ENCODE measurements at regions not wholly inside any gene's neighbourhood (a gene's known extent, or its start where the extent isn't known, plus 50 kb on each side); places are given as distances from the start of the nearest gene placed in this dataset.

DNA sequence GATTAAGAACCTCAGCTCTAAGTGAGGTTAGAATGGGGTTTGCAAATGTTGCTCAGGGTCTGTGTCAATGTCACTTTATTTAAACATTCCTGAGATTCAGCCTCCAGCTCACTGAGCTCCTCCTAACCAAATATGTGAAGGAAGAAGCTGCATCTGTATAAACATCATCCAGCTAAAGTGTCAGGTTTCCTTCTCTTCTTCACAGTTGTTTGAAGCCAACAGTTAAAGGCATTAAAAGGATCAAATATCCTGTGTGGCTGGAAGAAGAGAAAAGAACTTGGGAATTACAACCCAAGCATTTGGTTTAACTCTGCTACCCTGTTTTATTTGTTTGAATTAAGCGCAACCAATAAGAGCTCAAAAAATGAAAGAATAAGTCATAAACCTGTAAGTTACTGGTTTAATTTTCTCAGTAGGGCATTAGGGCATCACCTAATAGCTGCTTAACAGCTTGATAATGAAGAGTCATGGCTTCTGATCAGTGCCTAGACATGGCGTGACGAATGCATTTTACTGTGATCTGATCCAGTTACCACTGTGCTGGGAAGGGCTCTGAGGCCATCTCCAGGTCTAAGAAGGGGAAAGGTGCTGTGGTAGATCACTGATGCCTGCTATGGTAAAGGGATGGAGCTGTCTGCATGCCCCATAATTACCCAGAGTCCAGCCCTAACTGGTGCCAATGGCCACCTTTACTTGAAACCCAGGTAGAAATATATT is 165.7 kb upstream of the TSC22D2 start:
- peaks cover 4% of the 10 kb centered on the region for H3K9me3 ChIP-seq (ENCODE audit: control insufficient read depth, low read length)
- H3K27ac ChIP-seq (ENCODE audit: low read depth, low read length, severe bottlenecking) = peak overlapping the region; percentile 17
- WGBS, 2 experiments (ENCODE audit: insufficient coverage in 2 of 2) = 87 to 96% methylated on average over 2 to 3 of the region's 3 CpGs

DNA sequence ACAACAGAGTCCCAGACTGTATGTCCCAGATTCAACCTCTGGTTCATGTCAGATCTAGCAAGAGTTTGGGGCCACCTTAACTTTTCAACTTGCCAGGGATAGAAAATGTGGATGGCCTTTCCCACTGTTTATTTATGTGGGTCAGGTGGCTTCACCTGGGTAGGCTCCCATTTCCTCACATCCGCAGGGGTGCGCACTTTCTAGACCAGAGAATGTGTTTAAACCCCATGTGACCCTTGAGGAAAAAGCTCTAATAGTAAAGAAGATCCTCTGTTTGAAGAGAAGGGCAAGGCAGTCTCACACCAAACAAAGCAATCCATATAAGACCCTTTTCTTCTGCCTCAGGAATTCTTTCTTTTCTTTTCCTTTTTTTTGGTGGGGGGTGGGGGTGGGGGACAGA is 167.2 kb upstream of the TSC22D2 start:
- Histone ChIP-seq H3K9me3 (ENCODE audit: control insufficient read depth, low read length) (peaks cover 4% of the 10 kb centered on the region), H3K27ac (ENCODE audit: low read depth, low read length, severe bottlenecking) (peak overlapping the region; percentile 6), H3K4me3 (ENCODE audit: extremely low read depth, insufficient read depth, low read length, poor library complexity, severe bottlenecking) (no peak overlapping the region), H3K4me1 (ENCODE audit: control insufficient read depth, insufficient read depth, low read length, poor library complexity, severe bottlenecking) (peaks cover 51% of the 10 kb centered on the region), H3K36me3 (ENCODE audit: control insufficient read depth, insufficient read depth, low read length) (no peaks in the 10 kb centered on the region)
- 57 to 82% methylated on average over 2 of the region's 2 CpGs for WGBS, 2 experiments (ENCODE audit: insufficient coverage in 2 of 2)

More for the DNA sequence above, 165.7 kb upstream of the TSC22D2 start:
- no peak overlapping the region for H3K4me3 ChIP-seq (ENCODE audit: extremely low read depth, insufficient read depth, low read length, poor library complexity, severe bottlenecking)
- peaks cover 38% of the 10 kb centered on the region for H3K4me1 ChIP-seq (ENCODE audit: control insufficient read depth, insufficient read depth, low read length, poor library complexity, severe bottlenecking)
- no peaks in the 10 kb centered on the region for H3K36me3 ChIP-seq (ENCODE audit: control insufficient read depth, insufficient read depth, low read length)

DNA sequence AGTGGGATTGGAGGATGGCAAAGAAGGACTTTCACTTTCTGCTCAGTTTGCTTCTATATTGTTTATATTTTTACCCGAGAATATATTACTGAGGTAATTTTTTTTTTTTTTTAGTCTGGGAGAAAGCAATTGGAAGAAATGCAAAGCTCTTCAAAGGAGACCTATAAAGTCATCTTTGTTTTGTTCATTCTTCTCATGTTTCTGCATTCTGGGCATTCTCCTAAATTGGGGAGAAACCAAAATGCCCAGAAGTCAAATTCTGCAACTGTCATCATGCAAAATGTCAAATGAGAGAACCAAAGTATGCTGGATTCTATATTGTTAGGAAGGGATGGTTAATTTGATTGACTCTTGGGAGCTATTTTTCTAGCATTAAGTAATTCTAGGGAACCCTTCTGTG is 168.3 kb upstream of the TSC22D2 start:
- Histone ChIP-seq H3K36me3 (ENCODE audit: control insufficient read depth, insufficient read depth, low read length) (no peaks in the 10 kb centered on the region), H3K4me3 (ENCODE audit: extremely low read depth, insufficient read depth, low read length, poor library complexity, severe bottlenecking) (no peak overlapping the region), H3K9me3 (ENCODE audit: control insufficient read depth, low read length) (peaks cover 4% of the 10 kb centered on the region), H3K27ac (ENCODE audit: low read depth, low read length, severe bottlenecking) (no peak overlapping the region), H3K4me1 (ENCODE audit: control insufficient read depth, insufficient read depth, low read length, poor library complexity, severe bottlenecking) (peaks cover 57% of the 10 kb centered on the region)
- WGBS, 2 experiments (ENCODE audit: insufficient coverage in 2 of 2) = no CpG with 5 or more reads among the region's 1 CpG

DNA sequence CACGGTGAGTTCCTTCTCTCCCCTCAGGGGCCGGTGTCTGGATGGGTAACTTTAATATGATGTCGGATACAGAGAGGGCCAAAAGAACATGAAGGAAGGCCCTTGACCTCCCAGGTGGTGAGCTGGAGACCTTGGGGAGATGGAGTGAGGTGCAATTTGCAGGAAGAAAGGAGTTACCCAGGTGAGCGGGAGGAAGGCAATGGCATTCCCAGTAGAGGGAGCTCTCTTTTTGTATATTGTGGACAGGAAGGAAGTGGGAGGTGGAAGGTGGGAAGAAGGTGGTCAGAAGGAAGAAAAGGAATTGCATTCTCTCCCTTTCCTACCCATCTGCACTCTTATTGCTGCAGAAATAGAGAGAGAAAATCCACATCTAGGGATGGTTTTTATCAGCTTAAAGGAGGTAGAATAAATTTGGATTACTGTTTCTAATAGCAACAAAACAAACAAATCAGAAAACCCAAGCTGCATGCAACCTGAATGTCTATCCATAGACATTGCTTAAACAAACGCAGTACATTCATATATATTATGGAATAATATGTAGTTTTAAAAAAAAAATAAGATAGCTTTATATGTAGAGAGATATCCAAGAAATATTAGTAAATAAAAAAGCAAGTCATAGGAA is 169.0 kb upstream of the TSC22D2 start:
- Histone ChIP-seq H3K36me3 (ENCODE audit: control insufficient read depth, insufficient read depth, low read length) (no peaks in the 10 kb centered on the region), H3K4me3 (ENCODE audit: extremely low read depth, insufficient read depth, low read length, poor library complexity, severe bottlenecking) (no peak overlapping the region), H3K9me3 (ENCODE audit: control insufficient read depth, low read length) (peaks cover 4% of the 10 kb centered on the region), H3K4me1 (ENCODE audit: control insufficient read depth, insufficient read depth, low read length, poor library complexity, severe bottlenecking) (peaks cover 54% of the 10 kb centered on the region), H3K27ac (ENCODE audit: low read depth, low read length, severe bottlenecking) (no peak overlapping the region)
- 54% methylated on average over 4 of the region's 5 CpGs for WGBS, 2 experiments (ENCODE audit: insufficient coverage in 2 of 2)

DNA sequence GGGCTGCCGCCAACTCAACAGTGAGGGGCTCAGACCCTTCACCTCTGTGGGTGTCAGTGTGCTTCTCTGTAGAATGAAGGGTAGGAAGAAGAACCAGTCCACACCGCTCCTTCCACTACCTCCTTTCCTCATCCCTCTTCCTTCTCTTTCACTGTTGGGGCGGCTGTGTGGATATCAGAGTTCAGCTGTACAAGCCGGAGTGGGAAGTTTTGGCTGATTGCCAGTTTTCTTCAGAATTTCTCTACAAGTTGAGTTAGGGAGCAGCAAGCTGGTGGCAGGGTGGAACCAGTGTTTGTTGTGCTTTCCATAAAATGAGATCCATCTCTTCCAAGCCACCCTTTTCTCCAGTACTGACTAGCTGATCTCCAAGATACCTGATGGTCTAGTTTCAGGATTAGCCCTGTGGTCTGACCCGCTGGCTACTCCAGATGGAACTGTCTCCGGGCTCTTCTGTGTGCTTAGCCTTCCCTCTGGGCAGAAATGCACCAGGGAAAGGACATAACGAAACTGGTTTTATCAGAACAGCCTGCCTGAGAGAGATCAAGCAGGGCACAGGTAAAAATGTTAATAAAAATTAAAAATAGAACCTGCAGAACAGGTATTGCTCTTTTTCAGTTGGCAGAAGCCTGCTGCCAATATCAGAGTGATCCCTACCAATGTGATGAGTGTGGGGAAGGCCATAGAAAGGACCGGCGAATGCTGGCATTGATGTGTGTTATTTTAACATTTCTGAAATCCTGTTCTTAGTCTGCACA is 169.9 kb upstream of the TSC22D2 start:
- 87 to 90% methylated on average over 5 to 6 of the region's 9 CpGs for WGBS, 2 experiments (ENCODE audit: insufficient coverage in 2 of 2)
- no peak overlapping the region for H3K4me3 ChIP-seq (ENCODE audit: extremely low read depth, insufficient read depth, low read length, poor library complexity, severe bottlenecking)
- H3K27ac ChIP-seq (ENCODE audit: low read depth, low read length, severe bottlenecking) = no peak overlapping the region
- H3K4me1 ChIP-seq (ENCODE audit: control insufficient read depth, insufficient read depth, low read length, poor library complexity, severe bottlenecking) = peaks cover 50% of the 10 kb centered on the region
- no peaks in the 10 kb centered on the region for H3K9me3 ChIP-seq (ENCODE audit: control insufficient read depth, low read length)
- H3K36me3 ChIP-seq (ENCODE audit: control insufficient read depth, insufficient read depth, low read length) = no peaks in the 10 kb centered on the region

DNA sequence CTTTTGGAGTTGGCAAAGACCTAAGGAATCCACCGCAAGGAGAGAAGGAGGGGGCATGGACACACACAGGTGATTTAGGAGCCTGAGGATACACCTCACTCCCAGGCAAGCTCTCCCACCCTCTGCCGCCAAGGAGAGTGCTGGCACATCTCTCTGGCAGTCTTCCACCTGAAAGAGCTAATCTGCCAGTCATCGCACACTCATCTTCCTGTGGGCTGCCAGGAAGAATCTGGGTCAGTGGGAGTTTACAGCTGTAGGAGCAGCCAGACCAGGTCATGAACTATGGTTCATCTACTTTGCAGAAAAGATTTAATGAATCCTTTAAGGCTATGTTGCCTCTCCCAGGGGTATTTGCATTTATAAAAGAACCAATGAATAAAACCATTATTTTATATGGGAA is 170.6 kb upstream of the TSC22D2 start:
- Histone ChIP-seq H3K4me1 (ENCODE audit: control insufficient read depth, insufficient read depth, low read length, poor library complexity, severe bottlenecking) (peaks cover 48% of the 10 kb centered on the region), H3K27ac (ENCODE audit: low read depth, low read length, severe bottlenecking) (no peak overlapping the region), H3K9me3 (ENCODE audit: control insufficient read depth, low read length) (no peaks in the 10 kb centered on the region), H3K4me3 (ENCODE audit: extremely low read depth, insufficient read depth, low read length, poor library complexity, severe bottlenecking) (no peak overlapping the region), H3K36me3 (ENCODE audit: control insufficient read depth, insufficient read depth, low read length) (no peaks in the 10 kb centered on the region)
- WGBS, 2 experiments (ENCODE audit: insufficient coverage in 2 of 2) = 100% methylated on average over 3 of the region's 3 CpGs; no CpG with 5 or more reads in 1 of the 2 experiments

DNA sequence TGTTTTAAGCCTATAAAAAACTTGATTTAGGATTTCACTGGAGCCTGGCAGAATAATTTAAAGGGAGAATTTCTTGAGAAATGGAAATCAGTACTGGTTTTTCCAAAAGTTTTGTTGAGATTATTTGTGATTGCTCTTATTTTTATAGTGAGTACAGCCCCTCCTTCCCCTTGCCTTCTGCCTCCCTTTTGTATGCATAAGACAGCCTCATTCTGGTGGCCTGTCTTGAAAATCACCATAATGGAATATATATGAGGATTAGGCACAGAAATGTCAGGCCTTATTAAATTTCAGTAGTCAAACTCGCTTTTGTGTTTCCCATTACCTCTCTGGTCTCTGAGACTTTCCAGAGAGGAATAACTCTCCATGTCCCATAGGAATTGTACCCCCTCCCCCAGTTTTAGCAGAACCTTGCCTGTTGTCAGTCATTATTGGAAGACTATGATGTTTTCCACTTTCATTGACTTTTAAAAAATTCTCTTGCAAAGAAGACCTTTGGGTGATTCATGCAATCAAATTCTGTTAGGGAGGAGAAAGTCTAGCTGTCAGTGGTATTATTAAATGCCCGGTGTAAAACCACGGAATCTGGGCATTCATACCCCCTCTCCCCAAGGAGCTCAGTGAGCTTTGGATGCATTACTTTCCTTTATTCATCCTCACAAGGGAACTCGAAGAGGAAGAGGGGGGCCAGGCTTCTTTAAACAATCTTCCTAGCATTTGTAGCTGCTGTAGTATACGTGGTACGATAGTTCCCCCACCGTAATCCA is 171.6 kb upstream of the TSC22D2 start:
- peaks cover 41% of the 10 kb centered on the region for H3K4me1 ChIP-seq (ENCODE audit: control insufficient read depth, insufficient read depth, low read length, poor library complexity, severe bottlenecking)
- H3K36me3 ChIP-seq (ENCODE audit: control insufficient read depth, insufficient read depth, low read length) = no peaks in the 10 kb centered on the region
- WGBS, 2 experiments (ENCODE audit: insufficient coverage in 2 of 2) = 69 to 72% methylated on average over 2 to 3 of the region's 7 CpGs
- no peaks in the 10 kb centered on the region for H3K9me3 ChIP-seq (ENCODE audit: control insufficient read depth, low read length)
- peak overlapping the region; percentile 84 for H3K27ac ChIP-seq (ENCODE audit: low read depth, low read length, severe bottlenecking)
- H3K4me3 ChIP-seq (ENCODE audit: extremely low read depth, insufficient read depth, low read length, poor library complexity, severe bottlenecking) = no peak overlapping the region

DNA sequence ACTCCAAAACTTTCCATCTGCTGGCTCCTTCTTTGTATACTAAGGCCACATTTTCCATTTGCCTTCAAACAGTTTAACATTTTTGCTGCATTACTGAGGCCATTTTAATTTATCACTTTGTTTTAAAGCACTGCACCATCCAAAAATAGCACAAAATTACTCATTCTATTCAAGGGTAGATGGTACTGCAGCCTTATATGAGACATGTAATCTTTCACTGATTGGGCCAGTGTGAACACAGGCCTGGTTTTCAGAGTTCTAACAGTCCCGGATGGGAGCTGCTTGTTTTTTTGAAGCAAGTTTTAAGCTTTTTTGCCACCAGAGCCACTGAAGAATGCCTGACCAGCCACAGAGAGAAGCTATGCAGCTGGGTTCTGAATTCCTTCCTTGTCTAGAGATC is 172.3 kb upstream of the TSC22D2 start:
- Histone ChIP-seq H3K36me3 (ENCODE audit: control insufficient read depth, insufficient read depth, low read length) (no peaks in the 10 kb centered on the region), H3K9me3 (ENCODE audit: control insufficient read depth, low read length) (no peaks in the 10 kb centered on the region), H3K4me3 (ENCODE audit: extremely low read depth, insufficient read depth, low read length, poor library complexity, severe bottlenecking) (no peak overlapping the region), H3K27ac (ENCODE audit: low read depth, low read length, severe bottlenecking) (peak overlapping the region; percentile 84), H3K4me1 (ENCODE audit: control insufficient read depth, insufficient read depth, low read length, poor library complexity, severe bottlenecking) (peaks cover 37% of the 10 kb centered on the region)
- WGBS, 2 experiments (ENCODE audit: insufficient coverage in 2 of 2) = 43 to 58% methylated on average over 1 of the region's 1 CpG

DNA sequence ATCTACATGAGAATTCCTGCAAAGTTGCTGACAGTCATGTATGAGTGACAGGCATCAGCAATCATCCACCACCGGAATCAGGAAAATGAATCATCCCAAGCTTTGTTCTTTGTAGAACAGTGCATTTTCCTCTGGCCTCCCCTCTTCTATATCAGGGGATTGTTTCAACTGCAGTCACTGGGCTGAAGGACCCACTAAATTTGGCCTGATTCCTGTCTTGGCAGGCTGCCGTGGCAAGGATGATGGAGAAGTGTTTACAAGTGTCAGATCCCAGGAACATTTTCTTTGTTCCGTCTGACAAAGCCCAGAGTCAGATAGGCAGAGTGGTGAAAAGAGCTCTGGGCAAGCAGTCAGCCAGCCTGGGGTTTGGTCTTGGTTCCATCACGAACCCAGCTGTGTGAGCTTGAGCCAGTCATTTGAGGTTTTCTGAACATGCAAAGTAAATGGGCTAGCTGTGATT is 175.1 kb upstream of the TSC22D2 start:
- WGBS, 2 experiments (ENCODE audit: insufficient coverage in 2 of 2) = 76 to 83% methylated on average over 3 to 4 of the region's 4 CpGs
- H3K36me3 ChIP-seq (ENCODE audit: control insufficient read depth, insufficient read depth, low read length) = no peaks in the 10 kb centered on the region
- no peak overlapping the region for H3K4me3 ChIP-seq (ENCODE audit: extremely low read depth, insufficient read depth, low read length, poor library complexity, severe bottlenecking)
- no peak overlapping the region for H3K27ac ChIP-seq (ENCODE audit: low read depth, low read length, severe bottlenecking)
- no peaks in the 10 kb centered on the region for H3K9me3 ChIP-seq (ENCODE audit: control insufficient read depth, low read length)
- H3K4me1 ChIP-seq (ENCODE audit: control insufficient read depth, insufficient read depth, low read length, poor library complexity, severe bottlenecking) = peaks cover 33% of the 10 kb centered on the region

DNA sequence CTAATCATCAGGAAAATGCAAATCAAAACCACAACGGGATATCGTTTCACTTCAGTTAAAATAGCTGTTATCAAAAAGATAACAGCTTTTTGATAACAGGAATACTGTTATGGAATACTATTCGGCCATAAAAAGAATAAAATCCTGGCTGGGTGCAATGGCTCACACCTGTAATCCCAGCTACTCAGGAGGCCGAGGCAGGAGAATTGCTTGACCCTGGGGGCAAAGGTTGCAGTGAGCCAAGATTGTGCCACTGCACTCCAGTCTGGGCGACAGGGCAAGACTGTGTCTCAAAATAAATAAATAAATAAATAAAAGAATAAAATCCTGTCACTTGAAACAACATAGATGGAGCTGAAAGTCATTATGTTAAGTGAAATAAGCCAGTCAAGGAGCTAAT is 178.1 kb upstream of the TSC22D2 start:
- Histone ChIP-seq H3K4me1 (ENCODE audit: control insufficient read depth, insufficient read depth, low read length, poor library complexity, severe bottlenecking) (peaks cover 11% of the 10 kb centered on the region), H3K27ac (ENCODE audit: low read depth, low read length, severe bottlenecking) (no peak overlapping the region), H3K36me3 (ENCODE audit: control insufficient read depth, insufficient read depth, low read length) (no peaks in the 10 kb centered on the region), H3K9me3 (ENCODE audit: control insufficient read depth, low read length) (no peaks in the 10 kb centered on the region), H3K4me3 (ENCODE audit: extremely low read depth, insufficient read depth, low read length, poor library complexity, severe bottlenecking) (no peak overlapping the region)
- WGBS, 2 experiments (ENCODE audit: insufficient coverage in 2 of 2) = 88 to 100% methylated on average over 2 of the region's 5 CpGs
